RWPE2 (cell line): ENCODE measurements at regions not wholly inside any gene's neighbourhood (a gene's known extent, or its start where the extent isn't known, plus 50 kb on each side); places are given as distances from the start of the nearest gene placed in this dataset.

Experiments used
- ATAC-seq: fragments of 200-7000 bp; cut with Tn5 transposase; 3 replicates; pipeline ENCODE4 v1.9.1; 2021; ENCODE audit warnings: low read depth
- DNase-seq: peaks from one replicate; pipeline ENCODE4 v3.0.0-alpha.2; 2020; ENCODE audit warnings: low spot score
- H3K27ac ChIP-seq: fragments of 450-650 bp; 2 replicates; pipeline ENCODE4 v1.5.1; 2017; ENCODE audit warnings: mild to moderate bottlenecking; ENCODE audit not compliant: poor library complexity, severe bottlenecking
- H3K27me3 ChIP-seq: fragments of 250-450 bp; sonication (Bioruptor Pico); 2 replicates; pipeline ENCODE4 v1.5.1; 2021; ENCODE audit warnings: mild to moderate bottlenecking, moderate library complexity; ENCODE audit not compliant: insufficient read depth, poor library complexity, severe bottlenecking
- H3K36me3 ChIP-seq: fragments of 250-450 bp; sonication (Bioruptor Pico); 2 replicates; pipeline ENCODE4 v1.5.1; 2020; ENCODE audit warnings: low read depth, mild to moderate bottlenecking, moderate library complexity
- H3K4me1 ChIP-seq: fragments of 250-450 bp; sonication (Bioruptor Pico); 2 replicates; pipeline ENCODE4 v1.5.1; 2021; ENCODE audit warnings: mild to moderate bottlenecking, moderate library complexity; ENCODE audit not compliant: insufficient read depth, poor library complexity, severe bottlenecking
- H3K4me3 ChIP-seq: fragments of 250-450 bp; sonication (Bioruptor Pico); 2 replicates; pipeline ENCODE4 v1.5.1; 2021; ENCODE audit warnings: mild to moderate bottlenecking, moderate library complexity; ENCODE audit not compliant: severe bottlenecking
- H3K9me3 ChIP-seq: fragments of 250-450 bp; sonication (Bioruptor Pico); 2 replicates; pipeline ENCODE4 v1.5.1; 2021; ENCODE audit warnings: mild to moderate bottlenecking, moderate library complexity; ENCODE audit not compliant: severe bottlenecking
- TF ChIP-seq, protein P1 (sequence below): fragments of 450-650 bp; IDR thresholded peaks from one replicate; pipeline ENCODE4 v1.5.1; 2017; ENCODE audit warnings: mild to moderate bottlenecking, moderate library complexity; ENCODE audit not compliant: poor library complexity, severe bottlenecking

DNA sequence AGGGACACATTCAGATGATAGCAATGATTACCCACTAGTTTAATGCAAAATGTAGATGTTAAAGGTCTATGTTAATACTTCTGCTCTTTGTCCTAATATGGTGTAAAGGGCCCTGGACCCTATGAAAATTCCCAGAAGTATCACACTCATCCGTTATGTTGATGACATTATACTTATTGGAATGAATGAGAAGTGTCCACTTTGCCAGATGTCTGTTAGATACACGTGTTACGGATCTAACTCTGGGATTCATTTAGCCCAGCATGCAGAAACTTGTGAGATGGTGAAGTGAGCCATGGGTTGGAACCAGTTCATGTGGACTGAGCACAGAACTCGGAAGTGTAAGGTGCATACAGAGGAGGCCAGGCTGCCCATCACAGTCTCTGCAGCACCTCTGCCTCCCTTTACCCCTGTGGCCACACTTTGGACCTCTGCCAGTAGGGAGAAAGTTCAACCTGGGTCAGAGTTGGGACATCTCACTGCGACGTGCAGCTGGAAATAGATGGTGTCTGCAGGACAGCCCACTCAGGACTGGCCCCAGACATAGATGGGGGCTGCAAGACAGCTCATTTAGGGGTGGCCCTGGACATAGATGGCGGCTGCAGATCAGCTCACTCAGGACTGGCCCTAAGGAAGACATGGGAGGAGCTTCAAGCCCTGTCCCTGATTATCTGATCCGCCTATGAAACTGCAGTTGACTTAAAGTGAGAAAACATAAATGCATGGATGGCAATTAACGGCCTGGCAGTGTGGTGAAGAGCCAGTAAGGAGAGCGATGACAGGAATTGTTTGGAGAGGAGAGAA, 71.2 kb upstream of the THBS2 start:
- DNase-seq (no peak), ATAC-seq (no peak)
- Histone ChIP-seq H3K27me3 (no peaks in the 10 kb centered on the region), H3K4me1 (no peaks in the 10 kb centered on the region), H3K27ac (no peak overlapping the region), H3K4me3 (no peak overlapping the region), H3K9me3 (no peaks in the 10 kb centered on the region), H3K36me3 (no peaks in the 10 kb centered on the region)
- TF ChIP-seq, protein P1, sequence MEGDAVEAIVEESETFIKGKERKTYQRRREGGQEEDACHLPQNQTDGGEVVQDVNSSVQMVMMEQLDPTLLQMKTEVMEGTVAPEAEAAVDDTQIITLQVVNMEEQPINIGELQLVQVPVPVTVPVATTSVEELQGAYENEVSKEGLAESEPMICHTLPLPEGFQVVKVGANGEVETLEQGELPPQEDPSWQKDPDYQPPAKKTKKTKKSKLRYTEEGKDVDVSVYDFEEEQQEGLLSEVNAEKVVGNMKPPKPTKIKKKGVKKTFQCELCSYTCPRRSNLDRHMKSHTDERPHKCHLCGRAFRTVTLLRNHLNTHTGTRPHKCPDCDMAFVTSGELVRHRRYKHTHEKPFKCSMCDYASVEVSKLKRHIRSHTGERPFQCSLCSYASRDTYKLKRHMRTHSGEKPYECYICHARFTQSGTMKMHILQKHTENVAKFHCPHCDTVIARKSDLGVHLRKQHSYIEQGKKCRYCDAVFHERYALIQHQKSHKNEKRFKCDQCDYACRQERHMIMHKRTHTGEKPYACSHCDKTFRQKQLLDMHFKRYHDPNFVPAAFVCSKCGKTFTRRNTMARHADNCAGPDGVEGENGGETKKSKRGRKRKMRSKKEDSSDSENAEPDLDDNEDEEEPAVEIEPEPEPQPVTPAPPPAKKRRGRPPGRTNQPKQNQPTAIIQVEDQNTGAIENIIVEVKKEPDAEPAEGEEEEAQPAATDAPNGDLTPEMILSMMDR: no peak

DNA sequence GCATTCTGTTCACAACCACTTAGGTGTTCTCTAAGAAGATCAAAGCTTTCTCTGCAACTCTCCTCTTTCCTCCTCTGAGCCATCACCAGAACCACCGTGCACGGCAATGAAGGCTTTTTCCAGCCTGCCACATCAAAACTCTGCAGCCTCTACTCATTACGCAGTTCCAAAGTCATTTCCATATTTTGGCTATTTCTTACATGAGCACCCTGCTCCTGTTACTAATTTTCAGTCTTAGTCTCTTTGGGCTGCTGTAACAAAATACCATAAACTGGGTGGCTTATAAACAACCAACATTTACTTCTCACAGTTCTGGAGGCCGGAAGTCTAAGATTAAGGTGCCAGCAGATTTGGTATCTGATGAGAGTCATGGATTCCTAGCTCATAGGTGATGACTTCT, 70.4 kb upstream of the THBS2 start:
- TF ChIP-seq, protein P1: no peak
- no peaks in the 10 kb centered on the region for H3K27me3 ChIP-seq
- H3K4me1 ChIP-seq: no peaks in the 10 kb centered on the region
- no peak overlapping the region for H3K4me3 ChIP-seq
- H3K27ac ChIP-seq: no peak overlapping the region
- ATAC-seq: no peak
- H3K9me3 ChIP-seq: no peaks in the 10 kb centered on the region
- no peak for DNase-seq
- no peaks in the 10 kb centered on the region for H3K36me3 ChIP-seq

DNA sequence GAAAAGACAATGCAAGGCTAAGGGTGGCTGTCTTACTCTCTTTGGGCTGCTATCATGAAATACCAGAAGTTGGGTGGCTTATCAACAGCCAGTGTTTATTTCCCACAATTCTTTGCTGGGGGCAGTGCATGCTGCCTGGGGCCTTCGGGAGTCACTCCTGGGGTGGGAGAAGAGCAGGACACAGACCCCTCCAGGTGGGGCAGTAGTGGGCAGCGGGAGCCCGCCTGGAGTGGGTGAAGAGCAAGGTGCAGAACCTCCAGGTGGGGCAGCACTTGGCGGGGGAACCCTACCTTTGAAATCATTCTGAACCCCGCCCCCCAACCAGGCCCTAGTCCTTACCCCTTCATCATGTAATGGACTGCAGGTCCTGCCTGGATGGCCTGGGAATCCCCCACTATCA, 69.6 kb upstream of the THBS2 start:
- Histone ChIP-seq H3K4me1 (no peaks in the 10 kb centered on the region), H3K27ac (no peak overlapping the region), H3K9me3 (no peaks in the 10 kb centered on the region), H3K27me3 (no peaks in the 10 kb centered on the region), H3K36me3 (no peaks in the 10 kb centered on the region), H3K4me3 (no peak overlapping the region)
- no peak for DNase-seq
- ATAC-seq: no peak
- TF ChIP-seq, protein P1: no peak

DNA sequence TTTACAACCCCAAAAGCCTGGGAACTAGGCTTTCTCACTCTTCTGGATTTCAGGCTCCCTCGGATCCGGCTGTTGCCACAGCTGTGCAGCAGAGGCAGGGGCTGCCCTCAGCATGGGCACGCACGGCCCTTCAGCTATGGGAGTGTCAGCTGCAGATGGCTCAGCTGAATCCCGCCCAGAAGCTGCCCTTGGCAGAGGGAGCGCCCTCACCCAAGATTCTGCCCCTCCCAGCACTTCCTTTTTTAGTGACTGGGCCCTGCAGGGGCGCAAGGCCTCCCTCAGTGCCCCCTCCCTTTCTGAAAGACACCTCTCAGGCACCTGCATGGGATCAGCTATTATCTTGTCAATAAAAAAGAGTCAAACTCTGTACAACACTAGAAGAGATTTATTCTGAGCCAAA, 67.9 kb upstream of the THBS2 start:
- no peak overlapping the region for H3K27ac ChIP-seq
- no peaks in the 10 kb centered on the region for H3K27me3 ChIP-seq
- H3K4me1 ChIP-seq: no peaks in the 10 kb centered on the region
- DNase-seq: no peak
- no peak overlapping the region for H3K4me3 ChIP-seq
- TF ChIP-seq, protein P1: no peak
- H3K9me3 ChIP-seq: no peaks in the 10 kb centered on the region
- no peak for ATAC-seq
- no peaks in the 10 kb centered on the region for H3K36me3 ChIP-seq

DNA sequence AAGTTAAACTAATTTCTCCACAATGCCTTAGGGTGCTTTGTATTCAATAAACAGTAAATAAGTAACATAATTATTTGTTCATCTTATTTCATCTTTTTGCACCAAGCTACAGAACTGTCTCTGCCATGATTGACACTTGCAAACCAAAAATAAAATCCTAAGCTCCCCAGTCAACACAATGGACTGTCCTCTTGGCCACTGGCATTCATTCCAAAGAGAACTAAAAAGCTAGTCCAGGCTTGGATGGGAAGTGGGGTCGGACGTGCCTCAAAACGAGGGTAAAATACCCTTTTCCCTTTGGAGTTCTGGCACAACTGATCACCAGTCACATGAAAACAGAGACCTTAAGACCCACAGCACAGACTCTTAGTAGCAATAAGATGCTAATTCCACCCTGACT, 66.4 kb upstream of the THBS2 start:
- no peak overlapping the region for H3K27ac ChIP-seq
- DNase-seq: no peak
- H3K36me3 ChIP-seq: no peaks in the 10 kb centered on the region
- no peaks in the 10 kb centered on the region for H3K27me3 ChIP-seq
- no peak for ATAC-seq
- no peak overlapping the region for H3K4me3 ChIP-seq
- no peaks in the 10 kb centered on the region for H3K4me1 ChIP-seq
- TF ChIP-seq, protein P1: no peak
- no peaks in the 10 kb centered on the region for H3K9me3 ChIP-seq
